ENCODE measurements at regions not wholly inside any gene's neighbourhood (a gene's known extent, or its start where the extent isn't known, plus 50 kb on each side); places are given as distances from the start of the nearest gene placed in this dataset.

- no peak overlapping the region for H3K4me2 ChIP-seq (ENCODE audit: low read length)
- no peaks in the 10 kb centered on the region for H3K9me3 ChIP-seq (ENCODE audit: low read length)
- no peaks in the 10 kb centered on the region for H3K9me2 ChIP-seq (ENCODE audit: low read depth, low read length)
- no peaks in the 10 kb centered on the region for H3K27me3 ChIP-seq (ENCODE audit: insufficient read depth, low read length)
- H4K20me1 ChIP-seq (ENCODE audit: insufficient read depth, low read length): no peaks in the 10 kb centered on the region
- no peak overlapping the region for H2AFZ ChIP-seq (ENCODE audit: low read length)
- H3K36me3 ChIP-seq (ENCODE audit: insufficient read depth, low read length): no peaks in the 10 kb centered on the region
- H3K4me3 ChIP-seq (ENCODE audit: low read depth, low read length, poor library complexity, severe bottlenecking): no peak overlapping the region
- no peak overlapping the region for H3K9ac ChIP-seq (ENCODE audit: low read length)
- no peaks in the 10 kb centered on the region for H3K4me1 ChIP-seq (ENCODE audit: insufficient read depth, low read length, severe bottlenecking)
- no peaks in the 10 kb centered on the region for H3K79me2 ChIP-seq (ENCODE audit: insufficient read depth, low read length)
- H3F3A ChIP-seq (ENCODE audit: insufficient read depth, low read length): no peaks in the 10 kb centered on the region
- TF ChIP-seq EZH2 (IDR thresholded peaks at IDR 0.05; ENCODE audit: borderline replicate concordance, low read length): no peak
- TF ChIP-seq CTCF (IDR thresholded peaks at IDR 0.05; ENCODE audit: low read length): no peak
- H3K27ac ChIP-seq (ENCODE audit: low read depth, low read length, poor library complexity, severe bottlenecking): no peak overlapping the region
Measured at GRCh38 chr6:4592026-4592425, 184.2 kb upstream of the CDYL start.

- Histone ChIP-seq H2AFZ (ENCODE audit: low read length) (no peak overlapping the region), H3K9me2 (ENCODE audit: low read depth, low read length) (no peaks in the 10 kb centered on the region), H4K20me1 (ENCODE audit: insufficient read depth, low read length) (no peaks in the 10 kb centered on the region), H3K79me2 (ENCODE audit: insufficient read depth, low read length) (no peaks in the 10 kb centered on the region), H3K9ac (ENCODE audit: low read length) (no peak overlapping the region), H3K36me3 (ENCODE audit: insufficient read depth, low read length) (no peaks in the 10 kb centered on the region), H3K27me3 (ENCODE audit: insufficient read depth, low read length) (no peaks in the 10 kb centered on the region), H3K4me1 (ENCODE audit: insufficient read depth, low read length, severe bottlenecking) (no peaks in the 10 kb centered on the region), H3K9me3 (ENCODE audit: low read length) (no peaks in the 10 kb centered on the region), H3K27ac (ENCODE audit: low read depth, low read length, poor library complexity, severe bottlenecking) (no peak overlapping the region), H3F3A (ENCODE audit: insufficient read depth, low read length) (no peaks in the 10 kb centered on the region), H3K4me3 (ENCODE audit: low read depth, low read length, poor library complexity, severe bottlenecking) (no peak overlapping the region), H3K4me2 (ENCODE audit: low read length) (no peak overlapping the region)
- TF ChIP-seq CTCF (IDR thresholded peaks at IDR 0.05; ENCODE audit: low read length): no peak
- TF ChIP-seq EZH2 (IDR thresholded peaks at IDR 0.05; ENCODE audit: borderline replicate concordance, low read length): no peak
Measured at GRCh38 chr6:4591218-4591617, 185.0 kb upstream of the CDYL start.

DNA sequence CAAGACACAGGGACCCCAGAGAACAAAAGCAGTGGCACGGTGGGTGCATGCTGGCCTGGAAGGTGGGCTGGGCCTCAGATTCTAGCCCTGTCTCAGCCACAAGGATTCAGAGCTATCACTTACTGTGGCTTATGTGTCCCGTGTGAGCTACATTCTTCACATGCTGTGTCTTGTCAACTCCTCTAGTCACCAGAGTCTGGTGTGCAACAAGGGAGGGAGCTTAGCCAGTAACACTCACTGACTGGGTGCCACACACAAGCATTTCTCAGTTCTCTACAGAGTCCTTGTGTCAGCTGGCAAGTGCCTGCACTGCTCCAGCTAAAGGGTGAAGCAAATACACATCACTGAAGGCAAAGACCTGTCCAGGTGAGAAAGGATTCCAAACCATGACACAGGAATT, 186.9 kb upstream of the CDYL start:
- Histone ChIP-seq H3K27ac (ENCODE audit: low read depth, low read length, poor library complexity, severe bottlenecking) (no peak overlapping the region), H3K4me1 (ENCODE audit: insufficient read depth, low read length, severe bottlenecking) (no peaks in the 10 kb centered on the region), H2AFZ (ENCODE audit: low read length) (no peak overlapping the region), H3F3A (ENCODE audit: insufficient read depth, low read length) (no peaks in the 10 kb centered on the region), H3K9ac (ENCODE audit: low read length) (no peak overlapping the region), H3K79me2 (ENCODE audit: insufficient read depth, low read length) (no peaks in the 10 kb centered on the region), H3K4me3 (ENCODE audit: low read depth, low read length, poor library complexity, severe bottlenecking) (no peak overlapping the region), H3K4me2 (ENCODE audit: low read length) (no peak overlapping the region), H4K20me1 (ENCODE audit: insufficient read depth, low read length) (no peaks in the 10 kb centered on the region), H3K9me2 (ENCODE audit: low read depth, low read length) (no peaks in the 10 kb centered on the region), H3K27me3 (ENCODE audit: insufficient read depth, low read length) (no peaks in the 10 kb centered on the region), H3K9me3 (ENCODE audit: low read length) (no peaks in the 10 kb centered on the region), H3K36me3 (ENCODE audit: insufficient read depth, low read length) (no peaks in the 10 kb centered on the region)
- no peak for TF ChIP-seq CTCF (IDR thresholded peaks at IDR 0.05; ENCODE audit: low read length)
- no peak for TF ChIP-seq EZH2 (IDR thresholded peaks at IDR 0.05; ENCODE audit: borderline replicate concordance, low read length)

All from OCI-LY1 (cell line).